Suppressor macrophage treated with lipopolysaccharide for 4 hours (primary cell): ENCODE measurements at regions not wholly inside any gene's neighbourhood (a gene's known extent, or its start where the extent isn't known, plus 50 kb on each side); places are given as distances from the start of the nearest gene placed in this dataset.

Experiments
- DNase-seq: peaks from one replicate; pipeline ENCODE4 v3.0.0-alpha.2; 2020

- DNase-seq, result no peak
Measured at GRCh38 chr10:85515316-85515715, 851.3 kb downstream of the GRID1 start.

DNA sequence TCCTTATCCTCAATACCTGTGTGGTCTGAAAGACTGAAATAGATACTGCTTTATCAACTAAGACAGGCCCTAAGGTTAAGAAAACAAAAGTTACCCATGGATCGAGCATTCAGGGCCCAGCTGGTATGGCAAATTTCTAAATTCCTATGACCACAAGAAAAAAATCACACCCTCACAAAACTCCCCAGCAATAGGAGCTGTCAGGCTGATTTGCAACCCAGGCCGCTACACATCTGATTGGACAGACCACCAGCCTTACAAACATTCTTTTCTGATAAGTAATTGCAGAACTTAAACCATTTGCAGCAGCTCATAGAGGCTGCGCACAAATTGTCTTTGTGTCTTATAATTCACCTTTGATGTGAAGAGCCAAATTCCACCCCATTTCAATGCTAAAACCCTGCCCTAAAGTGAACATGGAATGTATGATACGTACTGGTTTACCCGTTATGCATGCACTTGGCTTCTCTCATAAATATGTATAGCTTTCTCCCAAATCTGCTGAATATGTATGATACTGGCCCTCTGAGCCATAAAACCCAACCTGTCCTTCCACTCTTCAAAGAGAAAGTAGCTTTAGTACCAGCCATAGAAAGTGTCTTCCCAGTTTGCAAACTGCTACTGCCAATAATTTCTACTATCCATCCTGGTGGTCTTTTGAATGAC is 842.5 kb downstream of the GRID1 start:
- DNase-seq, result no peak

- DNase-seq, result no peak
Measured at GRCh38 chr10:85527616-85528317, 838.8 kb downstream of the GRID1 start.

- DNase-seq, result no peak
Measured at GRCh38 chr10:85528318-85528652, 838.3 kb downstream of the GRID1 start.

DNA sequence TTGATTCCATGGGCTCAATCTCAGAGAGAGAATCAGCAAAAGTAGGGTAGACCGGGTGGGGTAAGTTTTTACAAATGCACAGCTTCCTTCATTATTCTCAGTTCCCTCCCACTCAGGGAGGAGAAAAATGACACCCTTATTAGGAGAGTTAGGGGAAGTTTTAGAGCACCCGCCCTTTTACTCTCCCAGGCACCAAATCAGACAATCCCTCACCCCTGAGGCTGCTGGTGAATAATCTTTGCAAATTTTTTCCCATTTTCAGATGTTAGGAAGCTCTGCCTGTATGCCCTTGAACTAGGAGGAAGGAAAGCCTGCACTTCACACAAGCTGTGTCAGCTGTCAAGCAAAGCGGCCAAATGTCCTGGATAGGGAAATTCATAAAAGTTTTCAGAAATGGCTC is 834.9 kb downstream of the GRID1 start:
- no peak for DNase-seq

GRCh38 chr10:85532773-85533172 is 833.8 kb downstream of the GRID1 start:
- DNase-seq, result no peak

- DNase-seq, result no peak
Measured at GRCh38 chr10:85535926-85536325, 830.7 kb downstream of the GRID1 start.

DNA sequence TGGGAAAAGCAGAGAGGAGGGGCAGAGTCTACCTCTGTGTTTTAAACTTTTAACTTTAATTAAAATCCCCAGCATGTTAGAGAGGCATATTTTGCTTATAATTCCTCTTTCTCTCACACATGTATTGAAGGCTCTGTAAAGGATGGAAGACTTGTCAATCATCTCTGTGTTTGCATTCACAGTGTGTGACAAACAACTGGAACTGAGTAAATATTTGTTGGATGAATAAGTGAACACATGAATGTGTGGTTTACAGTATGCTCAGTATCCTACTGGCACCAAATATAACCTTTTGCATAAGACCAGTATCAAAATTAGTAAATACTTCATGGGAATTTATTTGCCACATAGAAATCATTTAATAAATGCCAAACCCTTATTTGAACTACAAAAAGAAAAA is 829.0 kb downstream of the GRID1 start:
- DNase-seq, result no peak

DNA sequence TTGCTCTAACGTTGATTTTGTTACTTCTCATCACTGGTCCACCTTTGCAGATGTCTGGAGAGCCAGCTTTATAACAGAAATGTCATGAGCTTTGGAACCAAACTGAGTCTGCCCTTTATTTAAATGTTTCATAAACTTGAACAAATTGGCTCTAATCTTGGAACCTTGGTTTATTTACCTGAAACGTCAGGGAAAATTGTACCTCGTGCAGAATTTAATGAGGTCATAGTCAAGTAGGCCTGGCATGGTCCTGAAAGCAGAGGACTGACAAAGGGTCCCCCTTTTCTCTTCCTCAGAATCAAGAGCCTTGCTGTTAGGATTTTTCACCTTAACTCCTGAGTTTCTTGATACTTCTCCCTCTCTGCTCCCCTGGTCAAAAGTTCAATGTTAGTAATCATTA is 828.0 kb downstream of the GRID1 start:
- no peak for DNase-seq

GRCh38 chr10:85542152-85542551 is 824.4 kb downstream of the GRID1 start:
- no peak for DNase-seq

DNA sequence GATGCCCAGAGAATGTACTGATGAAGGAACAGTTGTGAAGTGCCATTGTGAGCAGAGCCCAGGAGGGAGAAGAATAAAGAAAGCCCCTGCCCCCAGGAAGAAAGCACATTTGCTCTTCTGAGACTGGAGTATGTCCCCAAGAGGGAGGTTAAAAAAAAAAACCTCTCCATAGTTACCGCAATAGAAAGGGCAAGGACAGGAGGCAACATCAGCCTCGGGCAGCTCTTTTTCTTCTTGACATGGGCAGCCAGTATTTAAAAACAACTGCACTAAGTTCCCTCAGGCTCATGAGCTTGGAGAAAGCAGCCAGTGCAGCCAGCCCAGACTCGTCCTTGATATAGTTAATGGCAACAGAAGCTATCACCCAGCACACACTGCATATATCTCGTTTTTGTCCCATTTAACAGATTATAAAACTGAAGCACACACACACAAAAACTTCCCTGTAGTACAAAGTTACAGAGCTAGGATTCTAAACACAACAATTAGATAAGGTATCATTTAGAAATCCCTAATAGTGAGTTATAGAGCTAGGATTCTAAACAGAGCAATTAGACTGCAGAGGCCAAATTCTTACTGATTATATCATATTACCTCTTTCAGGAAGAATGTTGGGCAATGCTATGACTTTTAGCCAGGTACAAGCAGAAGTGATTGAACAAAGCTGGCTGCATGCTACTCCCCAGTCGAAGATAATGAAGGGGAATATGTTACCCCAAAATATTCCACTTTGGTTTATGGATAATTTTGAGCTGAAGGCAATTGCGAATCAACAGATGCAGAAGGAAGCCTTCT is 823.5 kb downstream of the GRID1 start:
- no peak for DNase-seq

DNA sequence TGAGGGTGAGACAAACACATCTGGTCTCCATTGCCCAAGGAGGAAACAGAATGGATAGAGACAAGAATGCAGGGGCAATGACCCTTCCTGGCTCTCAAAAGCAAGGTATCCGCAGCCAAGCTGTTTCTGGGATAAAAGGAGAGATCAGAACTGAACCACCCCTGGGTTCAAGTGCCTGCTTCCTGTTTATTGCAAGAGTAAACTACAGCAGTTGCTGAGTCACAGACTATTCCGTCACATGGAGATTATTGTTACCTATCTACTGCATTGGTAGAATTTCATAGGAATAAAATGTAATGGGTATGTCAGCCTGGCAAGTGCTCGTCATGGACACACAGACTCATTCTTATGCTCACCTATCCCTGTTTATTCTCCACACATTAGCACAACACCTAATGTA is 821.6 kb downstream of the GRID1 start:
- no peak for DNase-seq

- no peak for DNase-seq
Measured at GRCh38 chr10:85545874-85546273, 820.7 kb downstream of the GRID1 start.

DNA sequence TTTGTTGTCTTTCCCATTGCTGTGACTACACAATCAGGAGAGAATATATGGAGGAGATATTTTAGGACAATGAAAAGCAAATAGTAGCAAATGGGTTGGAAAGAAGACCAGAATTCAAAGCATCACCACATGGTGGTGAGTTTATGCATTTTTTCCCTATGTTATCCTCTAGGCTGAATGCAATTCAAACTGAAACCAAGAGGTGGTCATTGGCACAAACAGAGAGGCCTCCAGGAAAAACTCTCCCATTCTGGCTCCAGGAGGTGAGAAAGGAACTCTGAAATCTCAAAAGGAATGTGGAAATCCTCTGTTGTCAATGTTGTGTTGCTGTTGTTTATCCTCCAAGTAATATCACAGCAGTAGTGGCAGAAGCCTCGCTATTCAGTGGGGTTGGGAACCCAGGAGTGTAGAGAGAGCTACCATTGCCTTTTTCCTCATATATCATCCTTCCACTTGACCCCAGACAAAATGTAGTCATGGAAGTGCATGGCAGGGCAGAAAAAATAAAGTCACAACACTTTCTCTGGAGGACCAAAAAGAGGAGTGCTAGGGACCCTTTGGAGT is 819.1 kb downstream of the GRID1 start:
- no peak for DNase-seq

DNA sequence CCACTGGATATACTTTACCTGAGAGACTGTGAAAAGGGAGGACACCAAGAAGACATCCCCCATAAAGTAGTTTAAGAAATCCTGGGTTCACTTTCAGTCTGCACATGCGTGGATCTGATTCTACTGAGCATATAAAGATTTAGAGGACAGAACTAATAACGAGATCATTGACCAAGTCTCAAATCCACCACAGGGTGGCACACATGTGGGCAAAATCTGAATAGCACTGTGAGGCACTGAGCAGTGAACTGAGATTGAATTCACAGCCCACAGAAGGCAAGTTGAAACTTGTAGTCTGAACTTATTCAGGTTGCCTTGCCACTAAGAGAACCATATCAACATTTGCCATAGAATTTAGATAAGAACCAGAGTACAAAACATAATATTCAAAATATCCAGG is 818.6 kb downstream of the GRID1 start:
- no peak for DNase-seq
